CD14-positive monocyte (primary cell): ENCODE measurements at regions not wholly inside any gene's neighbourhood (a gene's known extent, or its start where the extent isn't known, plus 50 kb on each side); places are given as distances from the start of the nearest gene placed in this dataset.
"Not testable (repeated sequence)": the region's sequence is repeated elsewhere in the genome, so short reads cannot be mapped to it uniquely, and the experiment has no call there.

Source experiments
- DNase-seq, 3 donors: peaks; one replicate each; pipeline ENCODE4 v3.0.0-alpha.2; 2011 to 2022
- H2AFZ ChIP-seq: 2 replicates; pipeline ENCODE4 v1.6.0; 2012; ENCODE audit warnings: mild to moderate bottlenecking, low read depth, low read length, inconsistent platforms; ENCODE audit not compliant: insufficient read depth, poor library complexity, severe bottlenecking
- H3K27ac ChIP-seq, 2 donors: 1 replicate in 1 of 2; 2 replicates in 1 of 2; pipeline ENCODE4 v1.5.1; 2012 to 2013; ENCODE audit warnings: low read length in 2 of 2, control low read depth in 1 of 2, inconsistent platforms in 1 of 2, low read depth in 1 of 2, mild to moderate bottlenecking in 1 of 2
- H3K27me3 ChIP-seq, 2 donors: one replicate each; pipeline versions ENCODE4 v1.6.0 to v1.6.1; 2011 to 2013; ENCODE audit warnings: low read length in 2 of 2; ENCODE audit not compliant: control insufficient read depth in 2 of 2, insufficient read depth in 2 of 2
- H3K36me3 ChIP-seq, 2 donors: replicated peaks in 1 of 2; 1 replicate in 1 of 2; 2 replicates in 1 of 2; pipeline versions ENCODE4 v1.5.1 to v1.6.1; 2012 to 2013; ENCODE audit warnings: low read length in 2 of 2, control low read depth in 1 of 2, inconsistent platforms in 1 of 2, mild to moderate bottlenecking in 1 of 2; ENCODE audit not compliant: insufficient read depth in 2 of 2, control insufficient read depth in 1 of 2
- H3K4me1 ChIP-seq, 2 donors: 1 replicate in 1 of 2; 2 replicates in 1 of 2; pipeline versions ENCODE4 v1.5.1 to v1.6.1; 2012 to 2013; ENCODE audit warnings: low read length in 2 of 2, control low read depth in 1 of 2, inconsistent platforms in 1 of 2, mild to moderate bottlenecking in 1 of 2, moderate library complexity in 1 of 2; ENCODE audit not compliant: insufficient read depth in 2 of 2, control insufficient read depth in 1 of 2
- H3K4me2 ChIP-seq: replicated peaks from 2 replicates; pipeline ENCODE3; 2012; ENCODE audit warnings: low read length, moderate library complexity, mild to moderate bottlenecking; ENCODE audit not compliant: poor library complexity, severe bottlenecking; ENCODE audit errors: extremely low read depth
- H3K4me3 ChIP-seq, 3 experiments: fragments of 200-600 bp in 1 of 3; sonication (generic) in 1 of 3; replicated peaks in 1 of 3; 1 replicate in 2 of 3; 2 replicates in 1 of 3; pipeline ENCODE4 v1.5.1; 2011 to 2013; ENCODE audit warnings: low read length in 3 of 3, mild to moderate bottlenecking in 3 of 3, control low read depth in 2 of 3, low read depth in 2 of 3, inconsistent platforms in 1 of 3, moderate library complexity in 1 of 3
- H3K79me2 ChIP-seq: 2 replicates; pipeline ENCODE4 v1.6.0; 2012; ENCODE audit warnings: mild to moderate bottlenecking, control low read depth, inconsistent platforms, low read length, moderate library complexity; ENCODE audit not compliant: insufficient read depth
- H3K9ac ChIP-seq: 2 replicates; pipeline ENCODE4 v1.6.0; 2017; ENCODE audit warnings: low read length, mild to moderate bottlenecking; ENCODE audit not compliant: insufficient read depth, poor library complexity, severe bottlenecking
- H3K9me3 ChIP-seq, 2 donors: replicated peaks in 1 of 2; 1 replicate in 1 of 2; 2 replicates in 1 of 2; pipeline versions ENCODE4 v1.5.1 to v1.6.1; 2012 to 2013; ENCODE audit warnings: low read length in 2 of 2, control low read depth in 1 of 2; ENCODE audit not compliant: control insufficient read depth in 1 of 2, insufficient read depth in 1 of 2
- H4K20me1 ChIP-seq: 2 replicates; pipeline ENCODE4 v1.6.0; 2012; ENCODE audit warnings: mild to moderate bottlenecking, low read length, control low read depth, moderate library complexity; ENCODE audit not compliant: insufficient read depth
- H3K27ac Mint-ChIP-seq, 7 donors: one replicate each; pipeline ENCODE4 v1.8.0; 2020; ENCODE audit warnings: mild to moderate bottlenecking in 7 of 7, mixed read lengths in 7 of 7, moderate library complexity in 6 of 7, inconsistent platforms in 2 of 7
- H3K27me3 Mint-ChIP-seq, 3 donors: one replicate each; pipeline ENCODE4 v1.8.0; 2021 to 2022; ENCODE audit warnings: low read depth in 3 of 3, mild to moderate bottlenecking in 3 of 3, mixed read lengths in 3 of 3, moderate library complexity in 3 of 3, inconsistent platforms in 1 of 3
- H3K36me3 Mint-ChIP-seq, 2 donors: one replicate each; pipeline ENCODE4 v1.8.0; 2020; ENCODE audit warnings: mixed read lengths in 2 of 2, inconsistent platforms in 1 of 2, mild to moderate bottlenecking in 1 of 2
- H3K4me1 Mint-ChIP-seq: one replicate; pipeline ENCODE4 v1.8.0; 2020; ENCODE audit warnings: mild to moderate bottlenecking, mixed read lengths
- H3K4me3 Mint-ChIP-seq, 2 donors: one replicate each; pipeline ENCODE4 v1.8.0; 2020; ENCODE audit warnings: mild to moderate bottlenecking in 2 of 2, mixed read lengths in 2 of 2, moderate library complexity in 1 of 2
- H3K9me3 Mint-ChIP-seq, 7 donors: one replicate each; pipeline ENCODE4 v1.8.0; 2020 to 2022; ENCODE audit warnings: mixed read lengths in 7 of 7, mild to moderate bottlenecking in 6 of 7, moderate library complexity in 6 of 7, inconsistent platforms in 2 of 7
- CTCF ChIP-seq: fragments of 200-600 bp; IDR thresholded peaks from one replicate; pipeline ENCODE4 v1.8.0; 2022; ENCODE audit warnings: antibody characterized with exemption, mild to moderate bottlenecking
- WGBS: methylation state at CpG from one replicate; pipeline ENCODE4 v1.1.5; 2013; ENCODE audit warnings: missing lambda C conversion rate; ENCODE audit not compliant: insufficient coverage; 5-methylcytosine and 5-hydroxymethylcytosine counted together
- intact Hi-C, 2 donors: fragments of 100-400 bp; cut with micrococcal nuclease; formaldehyde crosslinking; loops; one replicate each; pipeline versions ENCODE4 v1.15.0 to v1.15.1; 2023

- Histone ChIP-seq H3K27ac (no peak overlapping the region), H4K20me1 (no peaks in the 10 kb centered on the region), H3K4me2 (no peak overlapping the region), H3K36me3 (no peaks in the 10 kb centered on the region), H2AFZ (no peak overlapping the region), H3K27me3 (no peaks in the 10 kb centered on the region), H3K79me2 (no peaks in the 10 kb centered on the region), H3K9ac (no peak overlapping the region), H3K9me3 (peaks cover 49 to 63% of the 10 kb centered on the region in 2 donors), H3K4me3 (no peak overlapping the region), H3K4me1 (no peaks in the 10 kb centered on the region)
- H3K4me3 Mint-ChIP-seq: no peak overlapping the region
- whole genome bisulfite sequencing: 74% methylated on average over 3 of the region's 3 CpGs
- H3K4me1 Mint-ChIP-seq: no peaks in the 10 kb centered on the region
- DNase-seq: no peak
- intact Hi-C loops: no loop called here
- H3K36me3 Mint-ChIP-seq: no peaks in the 10 kb centered on the region
- H3K9me3 Mint-ChIP-seq: peaks cover 26 to 53% (median 46%) of the 10 kb centered on the region in 7 donors
- TF ChIP-seq CTCF: no peak
- no peak overlapping the region for H3K27ac Mint-ChIP-seq
- no peaks in the 10 kb centered on the region for H3K27me3 Mint-ChIP-seq
Observed at GRCh38 chr10:38741226-38741625, 647.1 kb downstream of the ZNF37A start.

- DNase-seq: not testable (repeated sequence)
Observed at GRCh38 chr10:38744446-38744845, 650.3 kb downstream of the ZNF37A start.

GRCh38 chr10:38746065-38746464 is 651.9 kb downstream of the ZNF37A start:
- H3K4me1 ChIP-seq, H3K79me2 ChIP-seq, H3K4me2 ChIP-seq, H3K27me3 ChIP-seq, H3K27me3 Mint-ChIP-seq, H2AFZ ChIP-seq, H3K36me3 Mint-ChIP-seq, H3K36me3 ChIP-seq, DNase-seq, H3K4me3 Mint-ChIP-seq, H3K4me1 Mint-ChIP-seq, H3K27ac Mint-ChIP-seq, H3K9ac ChIP-seq, H4K20me1 ChIP-seq, H3K27ac ChIP-seq, intact Hi-C loops, H3K4me3 ChIP-seq: not testable (repeated sequence)
- peaks cover 24 to 27% of the 10 kb centered on the region in 2 donors for H3K9me3 ChIP-seq
- peaks cover 5 to 18% (median 14%) of the 10 kb centered on the region in 7 donors for H3K9me3 Mint-ChIP-seq
- 100% methylated on average over 1 of the region's 1 CpG for WGBS

More at GRCh38 chr10:38744446-38744845, 650.3 kb downstream of the ZNF37A start:
- H3K9me3 Mint-ChIP-seq: peaks cover 12 to 31% (median 24%) of the 10 kb centered on the region in 7 donors
- H3K27ac Mint-ChIP-seq, H3K4me3 ChIP-seq, H4K20me1 ChIP-seq, H3K36me3 Mint-ChIP-seq, intact Hi-C loops, H3K27me3 Mint-ChIP-seq, H3K36me3 ChIP-seq, H3K9ac ChIP-seq, H3K4me3 Mint-ChIP-seq, H3K27me3 ChIP-seq, H3K4me1 ChIP-seq, H3K79me2 ChIP-seq, H2AFZ ChIP-seq, H3K27ac ChIP-seq, H3K4me2 ChIP-seq, H3K4me1 Mint-ChIP-seq: not testable (repeated sequence)
- WGBS: 64% methylated on average over 1 of the region's 1 CpG
- peaks cover 34 to 38% of the 10 kb centered on the region in 2 donors for H3K9me3 ChIP-seq
